GM12891 (cell line): ENCODE measurements at regions not wholly inside any gene's neighbourhood (a gene's known extent, or its start where the extent isn't known, plus 50 kb on each side); places are given as distances from the start of the nearest gene placed in this dataset.

Experiments used
- POLR2A ChIP-seq: IDR thresholded peaks from 2 replicates; pipeline ENCODE4 v1.6.1; 2011; ENCODE audit warnings: low read depth, low read length, control low read depth
- POLR2AphosphoS5 ChIP-seq: IDR thresholded peaks from 2 replicates; pipeline ENCODE4 v1.6.1; 2011; ENCODE audit warnings: low read depth, low read length, control low read depth
- TAF1 ChIP-seq: IDR thresholded peaks from 2 replicates; pipeline ENCODE4 v1.6.1; 2011; ENCODE audit warnings: low read depth, low read length, control low read depth

GRCh38 chr2:223273995-223274394, 222.0 kb downstream of the KCNE4 start:
- TF ChIP-seq POLR2A (no peak), TAF1 (no peak), POLR2AphosphoS5 (no peak)
